Fibroblast of pulmonary artery (primary cell): ENCODE measurements at regions not wholly inside any gene's neighbourhood (a gene's known extent, or its start where the extent isn't known, plus 50 kb on each side); places are given as distances from the start of the nearest gene placed in this dataset.

Source experiments
- DNase-seq: peaks from one replicate; pipeline ENCODE4 v3.0.0-alpha.2; 2010; ENCODE audit warnings: low read depth
- H3K4me3 ChIP-seq: replicated peaks from 2 replicates; pipeline ENCODE4 v1.5.1; 2011; ENCODE audit warnings: low read depth, mild to moderate bottlenecking, control low read depth, low read length, moderate library complexity
- CTCF ChIP-seq: IDR thresholded peaks from 2 replicates; pipeline ENCODE4 v1.5.1; 2011; ENCODE audit warnings: mild to moderate bottlenecking, control low read depth, low read length, inconsistent platforms; ENCODE audit errors: missing control alignments

- no peak for DNase-seq
- H3K4me3 ChIP-seq = no peak overlapping the region
- no peak for TF ChIP-seq CTCF
Observed at GRCh38 chr2:78120275-78120674, 598.1 kb upstream of the LRRTM4 start.

- no peak overlapping the region for H3K4me3 ChIP-seq
- DNase-seq = no peak
- no peak for TF ChIP-seq CTCF
Observed at GRCh38 chr2:78125042-78125441, 602.9 kb upstream of the LRRTM4 start.

GRCh38 chr2:78127424-78127823 lies 605.2 kb upstream of the LRRTM4 start:
- DNase-seq = no peak
- H3K4me3 ChIP-seq = no peak overlapping the region
- no peak for TF ChIP-seq CTCF

- H3K4me3 ChIP-seq = no peak overlapping the region
- no peak for TF ChIP-seq CTCF
- DNase-seq = no peak
Observed at GRCh38 chr2:78132391-78133370, 610.5 kb upstream of the LRRTM4 start.

- no peak for TF ChIP-seq CTCF
- H3K4me3 ChIP-seq = no peak overlapping the region
- no peak for DNase-seq
Observed at GRCh38 chr2:78145395-78145996, 623.3 kb upstream of the LRRTM4 start.

- DNase-seq = no peak
- H3K4me3 ChIP-seq = no peak overlapping the region
- no peak for TF ChIP-seq CTCF
Observed at GRCh38 chr2:78145997-78146722, 624.0 kb upstream of the LRRTM4 start.
